Vagina (tissue), 2 donors: ENCODE measurements at regions not wholly inside any gene's neighbourhood (a gene's known extent, or its start where the extent isn't known, plus 50 kb on each side); places are given as distances from the start of the nearest gene placed in this dataset.

Experiments
- CTCF ChIP-seq, 3 experiments: fragments of 450-650 bp in 2 of 3; fragments of 200-600 bp in 1 of 3; sonication (generic) in 1 of 3; IDR thresholded peaks; one replicate each; pipeline ENCODE4 v1.5.1; 2017 to 2019; ENCODE audit warnings: antibody characterized with exemption in 3 of 3, mild to moderate bottlenecking in 2 of 3, moderate library complexity in 2 of 3
- POLR2A ChIP-seq, 2 donors: fragments of 450-650 bp; IDR thresholded peaks; one replicate each; pipeline ENCODE4 v1.6.1; 2017; ENCODE audit warnings: antibody characterized with exemption in 2 of 2, mild to moderate bottlenecking in 2 of 2, moderate library complexity in 2 of 2
- POLR2AphosphoS5 ChIP-seq, 2 donors: sonication (generic); formaldehyde crosslinking; IDR thresholded peaks; one replicate each; pipeline ENCODE4 v1.9.0; 2017; ENCODE audit warnings: antibody characterized with exemption in 2 of 2, mild to moderate bottlenecking in 2 of 2, low read depth in 1 of 2; ENCODE audit not compliant: insufficient read depth in 1 of 2

GRCh38 chr1:195501118-195501517 lies 1107.1 kb downstream of the KCNT2 start:
- TF ChIP-seq CTCF (IDR thresholded peaks at IDR 0.05): no peak
- no peak for TF ChIP-seq POLR2A (IDR thresholded peaks at IDR 0.05)
- TF ChIP-seq POLR2AphosphoS5 (IDR thresholded peaks at IDR 0.05; ENCODE audit: insufficient read depth in 1 of 2, low read depth in 1 of 2): no peak
